ENCODE measurements at regions not wholly inside any gene's neighbourhood (a gene's known extent, or its start where the extent isn't known, plus 50 kb on each side); places are given as distances from the start of the nearest gene placed in this dataset.

DNA sequence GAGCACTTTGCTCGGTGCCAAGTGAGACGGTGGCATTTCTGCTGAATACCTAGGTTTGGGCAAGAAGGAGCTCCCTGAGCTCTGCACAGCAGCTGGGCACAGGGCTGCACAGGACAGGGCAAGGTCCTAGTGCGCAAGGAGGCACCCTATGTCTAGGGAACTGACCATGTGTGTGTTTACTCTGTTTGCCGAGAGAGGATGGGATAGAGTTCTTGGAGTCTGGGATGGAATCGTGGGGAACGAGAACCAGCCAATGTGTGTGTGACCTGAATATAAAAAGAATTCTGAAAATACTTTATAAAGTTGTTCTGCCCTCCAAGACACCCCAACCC, 179.5 kb upstream of the NECTIN1 start:
- no peaks in the 10 kb centered on the region for H3K79me2 ChIP-seq (ENCODE audit: insufficient read depth, low read length)
- H3K4me1 ChIP-seq (ENCODE audit: insufficient read depth, low read length, poor library complexity, severe bottlenecking), result no peaks in the 10 kb centered on the region
- no peaks in the 10 kb centered on the region for H3F3A ChIP-seq (ENCODE audit: low read depth)
- H3K4me2 ChIP-seq (ENCODE audit: low read depth, low read length, poor library complexity, severe bottlenecking), result no peak overlapping the region
- no peaks in the 10 kb centered on the region for H3K36me3 ChIP-seq (ENCODE audit: insufficient read depth, low read length)
- no peak overlapping the region for H2AFZ ChIP-seq (ENCODE audit: low read length)
- no peak overlapping the region for H3K9ac ChIP-seq (ENCODE audit: low read depth, low read length, poor library complexity, severe bottlenecking)
- no peak overlapping the region for H3K4me3 ChIP-seq (ENCODE audit: low read length, poor library complexity, severe bottlenecking)
- H3K9me2 ChIP-seq (replicated peaks; ENCODE audit: low read depth, low read length), result no peaks in the 10 kb centered on the region
- H3K27me3 ChIP-seq (ENCODE audit: insufficient read depth, low read length, poor library complexity, severe bottlenecking), result no peaks in the 10 kb centered on the region
- no peaks in the 10 kb centered on the region for H3K9me3 ChIP-seq (ENCODE audit: insufficient read depth, low read depth, low read length)
- no peaks in the 10 kb centered on the region for H4K20me1 ChIP-seq (ENCODE audit: insufficient read depth, low read length, poor library complexity, severe bottlenecking)
- TF ChIP-seq, protein P1, sequence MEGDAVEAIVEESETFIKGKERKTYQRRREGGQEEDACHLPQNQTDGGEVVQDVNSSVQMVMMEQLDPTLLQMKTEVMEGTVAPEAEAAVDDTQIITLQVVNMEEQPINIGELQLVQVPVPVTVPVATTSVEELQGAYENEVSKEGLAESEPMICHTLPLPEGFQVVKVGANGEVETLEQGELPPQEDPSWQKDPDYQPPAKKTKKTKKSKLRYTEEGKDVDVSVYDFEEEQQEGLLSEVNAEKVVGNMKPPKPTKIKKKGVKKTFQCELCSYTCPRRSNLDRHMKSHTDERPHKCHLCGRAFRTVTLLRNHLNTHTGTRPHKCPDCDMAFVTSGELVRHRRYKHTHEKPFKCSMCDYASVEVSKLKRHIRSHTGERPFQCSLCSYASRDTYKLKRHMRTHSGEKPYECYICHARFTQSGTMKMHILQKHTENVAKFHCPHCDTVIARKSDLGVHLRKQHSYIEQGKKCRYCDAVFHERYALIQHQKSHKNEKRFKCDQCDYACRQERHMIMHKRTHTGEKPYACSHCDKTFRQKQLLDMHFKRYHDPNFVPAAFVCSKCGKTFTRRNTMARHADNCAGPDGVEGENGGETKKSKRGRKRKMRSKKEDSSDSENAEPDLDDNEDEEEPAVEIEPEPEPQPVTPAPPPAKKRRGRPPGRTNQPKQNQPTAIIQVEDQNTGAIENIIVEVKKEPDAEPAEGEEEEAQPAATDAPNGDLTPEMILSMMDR (conservative IDR thresholded peaks at IDR 0.05; ENCODE audit: low read length), result no peak
- TF ChIP-seq EZH2phosphoT487 (IDR thresholded peaks at IDR 0.05; ENCODE audit: borderline replicate concordance), result no peak

DNA sequence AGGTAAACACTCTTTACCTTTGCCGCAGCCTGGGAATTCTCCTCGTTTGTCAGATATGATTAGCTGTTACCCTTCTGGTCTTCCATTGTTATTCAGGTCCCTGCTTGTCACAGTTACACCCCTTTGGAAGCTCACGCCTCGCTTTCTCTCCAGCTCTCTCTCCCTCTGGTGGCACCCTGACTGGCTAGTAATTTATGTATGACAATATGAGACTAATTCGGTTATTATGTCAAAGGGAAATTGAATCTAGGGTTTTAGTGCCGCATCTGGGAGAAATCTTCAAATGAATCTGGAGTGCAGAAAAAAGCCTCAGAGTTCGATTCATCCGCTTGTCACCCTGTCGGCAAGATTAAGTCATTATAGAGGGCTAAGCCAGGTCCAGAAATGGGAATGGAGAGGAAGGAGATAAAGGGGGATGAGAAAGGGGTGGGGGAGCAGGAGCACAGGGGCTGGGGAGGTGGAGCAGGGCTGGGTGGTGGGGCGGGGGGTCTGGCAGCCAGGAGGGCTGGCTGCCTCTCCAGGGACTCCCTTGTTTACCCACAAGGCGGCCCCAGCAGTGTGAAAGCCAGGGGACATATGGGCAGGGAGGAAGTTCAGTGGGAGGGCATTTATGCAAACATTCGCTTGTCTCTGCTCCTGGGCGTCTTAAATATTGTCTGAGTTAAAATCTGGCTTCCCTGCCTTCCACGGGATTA, 179.0 kb upstream of the NECTIN1 start:
- Histone ChIP-seq H4K20me1 (ENCODE audit: insufficient read depth, low read length, poor library complexity, severe bottlenecking) (no peaks in the 10 kb centered on the region), H3K9me2 (replicated peaks; ENCODE audit: low read depth, low read length) (no peaks in the 10 kb centered on the region), H2AFZ (ENCODE audit: low read length) (no peak overlapping the region), H3K36me3 (ENCODE audit: insufficient read depth, low read length) (no peaks in the 10 kb centered on the region), H3K4me3 (ENCODE audit: low read length, poor library complexity, severe bottlenecking) (no peak overlapping the region), H3F3A (ENCODE audit: low read depth) (no peaks in the 10 kb centered on the region), H3K4me2 (ENCODE audit: low read depth, low read length, poor library complexity, severe bottlenecking) (no peak overlapping the region), H3K27me3 (ENCODE audit: insufficient read depth, low read length, poor library complexity, severe bottlenecking) (no peaks in the 10 kb centered on the region), H3K9ac (ENCODE audit: low read depth, low read length, poor library complexity, severe bottlenecking) (no peak overlapping the region), H3K4me1 (ENCODE audit: insufficient read depth, low read length, poor library complexity, severe bottlenecking) (no peaks in the 10 kb centered on the region), H3K9me3 (ENCODE audit: insufficient read depth, low read depth, low read length) (no peaks in the 10 kb centered on the region), H3K79me2 (ENCODE audit: insufficient read depth, low read length) (no peaks in the 10 kb centered on the region)
- TF ChIP-seq, protein P1 (conservative IDR thresholded peaks at IDR 0.05; ENCODE audit: low read length), result no peak
- no peak for TF ChIP-seq EZH2phosphoT487 (IDR thresholded peaks at IDR 0.05; ENCODE audit: borderline replicate concordance)

DNA sequence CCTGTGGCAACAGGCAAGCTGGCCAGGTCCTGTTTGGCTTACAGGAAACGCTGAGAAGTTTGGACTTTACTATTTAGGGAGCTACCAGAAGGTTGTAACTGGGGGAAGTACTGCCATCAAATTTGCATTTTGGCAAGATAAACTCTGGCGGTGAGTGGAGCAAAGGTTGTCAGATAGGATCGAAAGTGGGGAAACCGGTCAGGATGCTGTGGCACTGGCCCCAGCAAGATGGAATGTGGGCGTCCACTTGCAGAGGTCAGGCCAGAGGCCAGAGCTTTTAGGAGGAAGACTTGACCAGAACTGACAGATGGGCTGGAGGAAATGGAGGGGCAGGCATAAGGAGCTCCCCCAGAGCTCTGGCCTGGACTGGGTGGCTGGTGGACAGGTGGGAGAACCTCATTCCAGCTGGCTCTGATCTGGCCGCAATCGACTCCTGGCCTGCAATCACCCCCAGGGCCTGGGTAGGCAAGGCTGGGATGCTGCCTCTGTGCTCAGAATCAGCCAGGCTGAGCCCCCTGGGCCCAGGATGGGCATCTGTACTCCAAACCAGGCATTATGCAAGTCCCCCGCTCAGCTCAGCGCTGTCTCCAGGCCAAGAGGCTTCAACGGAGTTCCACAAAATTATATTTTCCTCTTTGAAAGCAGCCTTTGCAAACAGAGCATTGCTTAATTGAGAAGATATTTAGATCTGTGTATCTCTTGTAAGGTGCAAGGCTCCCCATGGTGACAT, 178.3 kb upstream of the NECTIN1 start:
- Histone ChIP-seq H3K36me3 (ENCODE audit: insufficient read depth, low read length) (no peaks in the 10 kb centered on the region), H3F3A (ENCODE audit: low read depth) (no peaks in the 10 kb centered on the region), H3K27me3 (ENCODE audit: insufficient read depth, low read length, poor library complexity, severe bottlenecking) (no peaks in the 10 kb centered on the region), H3K79me2 (ENCODE audit: insufficient read depth, low read length) (no peaks in the 10 kb centered on the region), H3K4me2 (ENCODE audit: low read depth, low read length, poor library complexity, severe bottlenecking) (no peak overlapping the region), H3K4me1 (ENCODE audit: insufficient read depth, low read length, poor library complexity, severe bottlenecking) (no peaks in the 10 kb centered on the region), H3K9me3 (ENCODE audit: insufficient read depth, low read depth, low read length) (no peaks in the 10 kb centered on the region), H2AFZ (ENCODE audit: low read length) (no peak overlapping the region), H3K4me3 (ENCODE audit: low read length, poor library complexity, severe bottlenecking) (no peak overlapping the region), H3K9me2 (replicated peaks; ENCODE audit: low read depth, low read length) (no peaks in the 10 kb centered on the region), H3K9ac (ENCODE audit: low read depth, low read length, poor library complexity, severe bottlenecking) (no peak overlapping the region), H4K20me1 (ENCODE audit: insufficient read depth, low read length, poor library complexity, severe bottlenecking) (no peaks in the 10 kb centered on the region)
- no peak for TF ChIP-seq EZH2phosphoT487 (IDR thresholded peaks at IDR 0.05; ENCODE audit: borderline replicate concordance)
- TF ChIP-seq, protein P1 (conservative IDR thresholded peaks at IDR 0.05; ENCODE audit: low read length), result no peak

Data from Loucy (cell line).